ENCODE measurements at regions not wholly inside any gene's neighbourhood (a gene's known extent, or its start where the extent isn't known, plus 50 kb on each side); places are given as distances from the start of the nearest gene placed in this dataset.

DNA sequence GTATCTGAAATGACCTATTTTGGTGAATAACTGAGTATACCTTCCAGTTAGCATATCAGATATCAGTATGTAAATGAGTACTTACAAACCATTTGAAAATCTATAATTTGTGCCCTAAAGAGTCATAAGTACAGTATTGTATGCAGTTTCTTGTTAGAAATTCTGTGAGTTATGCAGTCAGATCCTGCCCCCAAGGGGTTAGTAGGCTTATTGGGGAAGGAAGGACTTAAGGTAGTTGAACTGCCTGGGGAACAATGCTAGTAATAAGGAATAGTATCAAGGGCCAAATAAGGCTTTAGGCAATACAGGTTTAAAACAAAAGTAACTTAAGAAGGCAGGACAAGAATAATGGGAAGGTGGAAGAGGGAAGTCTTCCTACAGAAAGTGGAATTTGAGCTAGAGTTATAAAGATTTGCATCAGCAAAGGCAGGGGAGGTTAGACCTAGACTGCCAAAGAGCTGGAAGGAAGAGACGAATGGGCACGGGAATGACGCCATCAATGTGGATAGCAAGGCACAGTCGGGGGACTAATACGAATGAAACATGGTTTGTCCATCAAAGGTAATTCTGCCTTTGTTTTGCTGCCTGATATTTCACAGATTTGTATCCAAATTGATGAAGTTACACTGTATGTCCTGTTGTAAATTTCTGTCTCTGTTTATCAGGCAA is 182.9 kb upstream of the DPYD start:
- no peak for DNase-seq

DNA sequence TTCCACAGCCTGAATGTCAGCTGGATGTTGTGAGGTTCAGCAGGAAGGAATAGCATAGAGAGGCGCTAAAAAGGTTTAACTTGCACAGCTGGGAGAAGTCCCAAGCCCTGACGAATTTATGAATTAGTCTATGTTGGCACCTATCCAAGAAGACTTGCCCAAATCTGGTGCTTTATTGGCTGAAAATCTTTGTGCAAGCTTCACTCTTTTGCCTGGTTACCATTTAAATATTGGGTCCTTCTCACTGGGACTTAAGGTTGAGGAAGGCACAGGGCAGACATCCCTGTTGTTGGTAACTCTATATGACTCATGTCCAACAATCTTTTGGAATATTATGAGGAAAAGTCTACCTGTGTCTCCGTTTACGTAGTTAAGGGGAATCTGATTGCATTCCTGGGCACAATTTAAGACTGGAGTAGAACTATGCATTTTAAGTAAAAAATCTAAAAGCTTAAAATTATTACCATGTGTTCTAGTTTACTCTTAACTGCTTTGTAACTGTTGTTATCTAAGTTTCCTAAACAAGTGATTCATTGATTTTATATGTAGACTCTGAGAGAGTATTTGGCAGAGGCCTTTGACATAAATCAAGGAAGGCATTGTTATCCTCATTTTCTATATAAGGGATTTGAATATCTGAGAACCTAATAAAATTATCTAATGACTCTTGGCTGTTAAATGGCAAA is 181.7 kb upstream of the DPYD start:
- no peak for DNase-seq

DNA sequence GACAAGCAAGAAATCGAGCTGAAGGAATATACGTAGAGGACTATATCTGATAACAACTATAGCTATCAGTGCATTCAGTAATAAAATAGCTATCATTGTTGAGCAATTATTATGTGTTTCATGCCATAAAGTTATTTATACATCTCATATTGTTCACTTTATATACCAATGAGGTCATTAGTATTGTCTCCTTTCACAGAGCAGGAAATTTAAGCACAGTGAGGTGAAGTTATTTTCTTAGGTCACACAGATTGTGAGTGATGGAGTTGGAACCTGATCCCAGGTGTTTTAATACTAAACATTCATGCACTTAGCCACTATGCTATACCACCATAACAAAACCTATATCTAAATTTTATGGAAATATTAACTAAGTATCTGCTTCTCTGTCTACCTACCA is 180.5 kb upstream of the DPYD start:
- no peak for DNase-seq

DNA sequence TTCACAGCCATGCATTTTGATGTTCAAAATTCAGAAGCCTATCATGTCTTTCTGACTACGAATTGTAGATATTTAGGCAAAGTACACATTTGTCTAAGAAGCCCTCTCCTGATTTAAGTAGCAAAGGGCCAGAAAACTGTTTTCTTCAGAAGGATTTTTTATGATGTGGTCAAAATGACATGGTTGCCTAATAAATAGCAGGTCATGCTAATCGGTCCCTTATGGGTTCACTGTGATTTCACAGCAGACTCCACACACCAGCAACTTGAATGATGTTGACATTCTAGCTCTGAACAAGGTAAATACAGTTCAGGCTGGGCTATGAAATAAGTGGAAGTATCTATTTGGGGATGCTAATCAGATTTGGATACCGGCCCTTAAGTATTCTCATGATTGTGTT is 178.7 kb upstream of the DPYD start:
- DNase-seq: no peak

DNA sequence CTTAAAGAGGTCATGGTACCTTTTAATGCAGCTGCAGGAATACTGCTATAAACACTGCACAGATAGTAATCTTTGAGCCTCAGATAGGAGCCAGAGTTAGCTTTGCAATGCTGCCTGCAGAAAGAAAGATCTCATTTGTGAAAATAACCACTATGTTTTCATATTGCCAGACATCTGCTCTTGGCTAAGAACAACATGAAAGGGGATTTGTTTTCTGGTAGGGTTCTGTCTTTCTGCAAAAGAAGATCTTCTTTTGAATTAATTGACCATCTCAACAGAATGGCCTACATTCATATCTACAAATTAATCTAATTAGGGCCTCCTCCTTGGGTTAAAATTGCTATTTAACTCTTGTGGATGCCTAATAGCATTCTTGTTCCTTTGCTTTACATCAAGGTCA is 177.6 kb upstream of the DPYD start:
- DNase-seq: no peak

DNA sequence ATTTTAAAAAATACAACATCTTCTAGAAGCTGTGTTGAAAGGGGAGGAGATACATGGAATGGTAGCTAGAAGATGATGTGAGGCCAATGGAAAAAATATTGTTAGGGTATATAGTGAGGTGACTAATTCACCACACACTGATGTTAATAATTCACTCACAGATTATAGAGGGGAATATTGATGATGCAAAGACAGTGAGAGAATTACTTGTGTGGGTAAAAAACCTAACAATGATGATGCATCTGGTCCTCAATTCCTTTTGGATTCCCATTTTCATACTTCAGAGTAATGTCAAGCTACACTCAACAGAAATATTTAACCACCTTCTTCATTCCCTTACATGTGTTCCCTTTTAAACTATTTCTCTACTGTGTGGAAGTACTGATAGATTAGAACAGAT is 169.5 kb upstream of the DPYD start:
- DNase-seq: no peak

DNA sequence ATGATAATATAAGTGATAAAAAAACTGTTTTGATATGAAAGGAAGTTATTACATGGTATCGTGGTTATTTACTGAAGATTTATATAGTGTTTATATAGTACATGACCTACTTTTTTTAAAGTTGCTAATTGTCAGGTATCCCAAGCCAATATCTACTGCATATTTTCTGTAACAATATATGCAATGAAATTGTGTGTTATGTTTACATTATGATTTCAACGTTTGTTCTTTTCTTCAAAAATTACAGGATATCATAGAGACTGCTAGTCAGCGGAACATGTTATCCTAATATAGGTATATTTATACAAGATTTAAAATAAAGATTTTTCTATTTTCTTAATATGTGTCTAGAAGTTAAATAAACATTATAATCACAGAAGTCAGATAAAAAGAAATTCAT is 167.5 kb upstream of the DPYD start:
- DNase-seq: no peak

DNA sequence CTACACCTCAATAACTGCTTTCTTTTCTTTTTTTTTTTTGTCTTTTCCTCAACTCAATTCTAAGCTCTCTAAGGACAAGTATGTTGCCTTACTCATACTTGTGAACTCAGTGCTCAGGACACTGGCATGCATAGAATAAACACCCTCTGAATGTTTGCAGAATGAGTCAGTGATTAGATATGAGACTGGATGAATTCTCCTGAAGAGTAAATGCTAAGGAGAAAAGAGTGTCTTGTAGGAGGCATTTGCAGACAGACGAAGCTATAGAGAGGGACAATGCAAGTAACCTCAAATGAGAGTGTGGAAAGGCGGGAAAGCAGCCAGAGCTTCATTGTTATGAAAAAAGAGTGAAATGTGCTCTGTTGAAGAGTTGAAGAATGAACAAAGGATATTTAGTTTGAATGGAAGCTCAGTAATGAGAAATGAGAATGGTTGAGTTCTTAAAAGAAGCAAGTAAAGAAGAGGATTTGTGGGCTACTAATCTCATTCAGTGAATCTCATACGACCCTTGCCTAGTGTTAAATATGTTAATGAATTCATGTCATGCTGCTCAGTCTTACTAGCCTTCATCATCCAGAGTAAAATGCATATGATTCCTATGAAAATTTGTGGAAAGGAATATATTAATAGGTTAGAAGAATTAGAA is 166.1 kb upstream of the DPYD start:
- DNase-seq: no peak

DNA sequence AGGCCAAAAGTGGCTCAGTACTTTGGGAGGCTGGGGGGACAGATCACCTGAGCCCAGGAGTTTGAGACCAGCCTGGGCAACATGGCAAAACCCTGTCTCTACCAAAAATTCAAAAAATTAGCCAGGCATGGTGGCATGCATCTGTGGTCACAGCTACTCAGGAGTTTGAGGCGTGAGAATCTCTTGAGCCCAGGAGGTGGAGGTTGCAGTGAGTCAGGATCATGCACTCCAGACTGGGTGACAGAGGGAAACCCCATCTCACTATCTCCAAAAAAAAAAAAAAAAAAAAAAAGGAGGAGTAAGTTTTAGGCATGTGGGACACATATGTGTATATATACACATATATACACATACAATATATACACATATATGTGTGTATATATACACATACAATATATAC is 165.3 kb upstream of the DPYD start:
- no peak for DNase-seq

DNA sequence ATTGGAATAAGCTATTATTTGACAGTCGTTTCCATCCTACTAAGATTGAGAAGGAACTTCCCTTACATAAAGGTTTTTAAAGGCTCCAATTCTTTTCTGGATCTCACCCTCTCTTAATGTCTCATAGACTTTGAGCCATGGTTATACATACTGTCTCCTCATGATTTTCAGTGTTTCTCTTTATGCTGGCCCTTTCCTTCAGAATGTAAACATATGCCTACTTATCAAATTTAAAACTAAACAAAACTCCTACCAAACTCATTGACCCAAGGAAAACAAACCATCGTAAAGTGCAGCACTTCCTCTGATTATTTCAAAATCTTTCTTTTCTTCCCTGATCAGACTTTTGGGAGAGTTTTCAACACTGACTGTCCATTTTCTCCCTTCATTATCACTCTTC is 163.4 kb upstream of the DPYD start:
- no peak for DNase-seq

DNA sequence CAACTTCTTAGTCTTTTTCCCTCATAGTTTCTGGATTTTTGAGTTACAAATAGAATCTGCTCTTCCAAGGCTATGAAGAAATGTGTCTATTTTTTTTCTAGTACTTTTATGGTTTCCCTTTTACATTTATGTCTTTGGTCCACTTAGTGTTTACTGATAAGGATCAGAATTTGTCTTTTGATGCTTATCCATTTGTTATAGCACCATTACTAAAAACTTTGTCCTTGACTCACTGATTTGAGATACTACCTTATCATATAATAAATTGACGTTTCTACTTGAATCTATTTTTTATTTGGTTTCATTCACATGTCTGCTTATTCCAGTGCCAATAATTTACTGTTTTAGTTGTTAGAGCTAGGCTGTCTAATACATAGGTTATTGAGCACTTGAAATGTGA is 161.1 kb upstream of the DPYD start:
- no peak for DNase-seq

DNA sequence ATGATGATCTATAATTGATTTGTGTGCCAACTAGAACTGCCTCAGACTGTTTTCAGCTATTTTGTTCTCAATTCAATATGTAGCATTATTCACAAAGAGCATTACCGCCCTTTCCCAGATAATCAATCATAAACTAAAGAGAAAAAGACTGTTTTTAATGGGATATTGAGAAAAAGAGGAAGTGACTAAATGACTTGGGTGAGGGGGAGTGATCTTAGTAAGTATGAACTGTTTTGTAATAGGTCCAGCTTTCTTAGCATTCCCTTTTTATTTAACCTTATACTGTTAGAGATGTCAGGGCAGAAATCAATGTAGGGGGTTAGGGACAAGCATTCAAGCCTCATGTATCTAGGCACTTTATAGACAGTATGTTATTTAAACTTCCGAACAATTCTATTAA is 157.8 kb upstream of the DPYD start:
- no peak for DNase-seq

DNA sequence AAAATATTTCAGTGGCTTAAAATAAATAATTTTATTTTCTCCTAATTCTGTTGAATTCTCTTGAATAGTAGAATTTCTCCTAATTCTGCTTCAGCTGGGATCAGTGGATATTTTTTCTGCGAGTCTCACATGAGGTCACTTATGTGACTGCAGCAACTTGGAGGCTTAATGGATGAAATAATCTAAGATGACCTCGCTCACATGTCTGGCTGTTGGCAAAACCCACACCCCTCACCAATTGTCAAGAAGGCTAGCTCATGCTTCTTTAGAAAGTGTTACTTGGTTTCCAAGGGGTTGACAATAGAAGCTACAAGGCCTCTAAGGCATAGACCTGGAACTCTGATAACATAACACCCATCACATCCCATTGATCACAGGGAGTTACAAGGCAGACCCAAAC is 156.9 kb upstream of the DPYD start:
- DNase-seq: no peak

DNA sequence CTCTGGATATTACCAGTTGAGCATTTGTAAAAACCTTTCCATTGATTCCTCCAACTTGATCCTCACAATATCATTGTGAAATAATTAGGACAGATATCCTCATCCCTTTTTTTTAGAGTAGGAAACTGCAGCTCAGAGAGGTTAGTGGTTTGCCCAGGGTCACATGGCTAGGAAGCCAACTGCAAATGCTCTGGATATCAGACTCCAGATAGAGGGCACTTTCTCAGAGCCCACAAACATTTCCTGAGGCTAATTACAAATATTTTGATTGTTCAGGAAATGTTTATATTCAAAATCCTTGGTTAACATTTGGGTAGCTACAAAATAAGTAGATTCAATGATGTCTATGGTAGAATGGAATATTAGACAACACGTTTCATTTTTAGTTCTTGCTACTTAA is 154.8 kb upstream of the DPYD start:
- DNase-seq: no peak

DNA sequence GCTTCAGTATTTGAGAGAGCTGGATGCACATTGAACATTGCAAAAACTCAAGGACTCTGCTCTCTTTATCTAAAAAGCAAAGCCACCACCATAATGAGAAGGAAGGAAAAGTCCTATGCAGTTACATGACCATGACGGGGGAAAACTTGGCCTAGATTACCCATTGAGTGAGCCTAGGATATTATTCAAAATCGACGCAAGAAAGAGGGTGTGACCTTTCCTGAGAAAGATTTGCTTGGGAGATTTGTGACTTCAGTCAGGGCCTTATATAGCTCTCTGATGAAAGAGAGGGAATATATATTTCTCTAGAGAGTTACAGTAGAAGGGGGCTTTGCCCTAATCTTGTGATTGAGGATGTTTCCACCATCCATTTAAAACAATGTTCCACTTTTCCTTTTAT is 153.0 kb upstream of the DPYD start:
- DNase-seq: no peak

DNA sequence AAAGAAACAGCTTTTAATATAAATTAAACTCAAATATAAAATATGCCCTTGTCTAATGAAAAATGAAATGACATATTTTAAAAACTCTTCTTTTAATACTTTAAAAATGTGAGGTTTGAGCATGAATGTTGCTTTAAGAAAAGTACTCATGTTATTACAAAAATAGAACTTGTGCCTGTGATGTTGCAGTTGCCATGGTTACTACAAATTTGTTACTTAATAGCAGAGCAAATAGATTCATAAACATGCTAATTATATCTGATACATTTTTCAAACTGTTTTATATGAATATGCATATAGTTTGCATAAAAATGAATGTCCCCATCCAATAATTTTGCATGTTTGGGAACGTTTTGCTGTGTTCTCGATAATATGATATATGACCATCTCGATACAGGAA is 152.3 kb upstream of the DPYD start:
- DNase-seq: no peak

DNA sequence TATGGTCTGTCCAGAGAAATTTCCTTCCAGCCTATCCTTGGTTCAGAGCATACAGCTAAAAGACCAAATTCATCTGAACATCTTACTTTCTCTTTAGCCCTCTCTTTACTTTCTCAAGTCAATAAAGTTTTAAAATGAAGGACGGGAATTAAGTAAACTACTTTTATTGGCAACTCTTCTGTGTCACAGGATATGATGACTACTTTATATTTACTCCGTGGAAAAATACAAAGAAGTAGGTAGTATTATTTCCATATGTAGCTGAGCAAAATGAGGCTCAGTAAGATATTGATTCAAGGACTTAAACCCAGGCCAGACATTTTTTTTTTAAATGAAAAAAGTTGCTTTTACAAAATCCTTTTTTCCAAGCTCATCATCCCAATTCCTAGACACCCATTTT is 151.2 kb upstream of the DPYD start:
- DNase-seq: no peak

DNA sequence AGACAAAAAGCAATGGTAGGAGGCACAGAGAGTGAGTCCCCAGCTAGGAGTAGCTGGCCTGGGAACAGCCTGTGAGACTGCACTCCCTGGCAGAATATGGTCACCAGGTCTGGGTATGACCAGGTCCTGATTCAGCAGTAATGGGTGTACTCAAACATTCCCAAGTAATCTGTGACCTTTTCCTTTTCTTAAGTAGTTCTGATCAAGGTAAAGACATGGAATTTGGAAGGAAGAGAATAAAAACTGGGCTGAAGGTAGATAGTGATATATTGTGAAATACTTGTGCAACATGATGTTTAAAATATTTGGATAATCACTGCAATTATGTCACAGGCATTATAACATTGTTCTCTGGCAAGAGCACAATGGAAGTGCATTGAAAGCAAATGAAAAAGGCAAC is 147.2 kb upstream of the DPYD start:
- no peak for DNase-seq

DNA sequence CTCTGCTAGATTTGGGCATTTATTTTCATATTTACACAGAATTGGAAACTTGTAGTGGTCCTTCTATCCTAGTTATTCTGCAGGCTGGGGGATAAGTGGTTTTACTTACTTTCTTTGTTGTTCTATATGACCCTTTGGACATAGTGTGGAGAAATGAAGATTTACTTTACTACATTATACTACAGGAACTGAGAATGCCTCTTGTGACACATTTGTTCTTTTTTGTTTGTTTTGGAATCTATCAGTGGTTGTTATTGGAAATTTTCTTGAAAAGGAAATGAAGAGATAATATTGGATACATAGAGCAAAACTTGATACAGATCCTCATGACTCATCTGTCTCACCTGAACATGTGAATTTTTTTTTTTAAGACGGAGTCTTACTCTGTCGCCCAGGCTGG is 146.1 kb upstream of the DPYD start:
- DNase-seq: no peak

DNA sequence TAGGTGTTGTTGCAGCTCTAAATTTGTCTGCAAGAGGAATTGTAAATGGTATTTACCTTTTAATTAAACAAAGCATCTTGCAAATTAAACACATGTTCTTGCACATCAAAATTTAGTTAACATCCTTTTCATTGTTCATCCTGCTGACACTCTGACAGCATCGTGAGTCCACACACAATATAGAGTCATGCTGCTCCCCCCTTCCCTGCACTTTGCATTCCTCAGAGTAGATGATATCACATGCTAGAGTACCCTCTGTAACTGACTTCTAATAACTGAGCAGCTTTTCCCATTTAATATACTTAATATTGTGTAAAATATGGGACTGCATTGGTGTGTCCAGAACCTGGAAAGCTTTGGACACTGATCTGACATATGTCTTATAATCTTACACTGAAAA is 138.8 kb upstream of the DPYD start:
- DNase-seq: no peak

DNA sequence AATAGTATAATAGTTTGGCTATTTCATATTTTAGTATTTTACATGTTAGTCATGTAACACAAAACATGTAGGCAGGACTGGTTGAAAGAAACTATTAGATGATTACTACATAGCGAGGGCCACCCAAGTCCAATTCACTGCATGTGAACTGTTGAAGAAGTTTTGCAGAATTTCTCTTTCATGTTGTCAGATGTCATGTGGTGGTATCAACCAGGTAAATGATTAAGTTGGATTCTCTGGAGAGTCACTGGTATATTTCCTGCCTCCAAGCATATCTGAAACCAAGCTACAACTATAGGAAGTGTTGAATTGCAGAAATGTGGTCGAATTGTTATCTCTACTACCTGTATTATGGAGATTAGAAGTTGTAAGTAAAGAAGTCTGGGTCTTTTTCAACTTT is 137.8 kb upstream of the DPYD start:
- no peak for DNase-seq

DNA sequence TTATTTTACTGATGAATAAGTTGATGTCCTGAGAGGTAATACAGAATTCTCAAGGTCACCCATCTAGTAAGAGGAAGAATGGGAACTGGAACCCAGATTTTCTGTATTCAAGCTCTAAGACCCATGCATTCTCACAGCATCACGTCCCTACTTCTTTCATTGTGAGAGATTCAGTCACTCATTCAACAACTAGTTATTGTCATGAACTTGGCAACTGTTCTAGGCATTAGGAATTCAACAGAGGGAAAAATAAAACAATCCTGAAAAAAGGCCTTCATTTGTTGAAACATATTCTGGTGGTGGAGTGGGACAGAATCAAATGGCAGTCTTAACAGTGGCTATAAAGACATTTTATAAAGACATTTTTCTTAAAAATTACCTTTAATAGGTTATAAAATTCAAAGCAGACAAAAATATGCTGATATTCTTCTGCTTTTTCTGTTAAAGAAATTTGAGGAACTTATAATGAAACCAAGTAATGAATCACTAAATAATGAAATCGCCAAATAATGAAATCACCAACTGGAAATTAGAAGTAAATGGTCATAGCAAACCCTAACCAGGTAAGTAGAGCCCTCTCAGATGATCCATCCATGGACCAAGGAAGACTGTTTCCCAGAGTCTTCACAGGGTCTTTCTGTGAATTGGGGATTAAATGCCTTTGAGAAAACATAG is 136.5 kb upstream of the DPYD start:
- DNase-seq: no peak

DNA sequence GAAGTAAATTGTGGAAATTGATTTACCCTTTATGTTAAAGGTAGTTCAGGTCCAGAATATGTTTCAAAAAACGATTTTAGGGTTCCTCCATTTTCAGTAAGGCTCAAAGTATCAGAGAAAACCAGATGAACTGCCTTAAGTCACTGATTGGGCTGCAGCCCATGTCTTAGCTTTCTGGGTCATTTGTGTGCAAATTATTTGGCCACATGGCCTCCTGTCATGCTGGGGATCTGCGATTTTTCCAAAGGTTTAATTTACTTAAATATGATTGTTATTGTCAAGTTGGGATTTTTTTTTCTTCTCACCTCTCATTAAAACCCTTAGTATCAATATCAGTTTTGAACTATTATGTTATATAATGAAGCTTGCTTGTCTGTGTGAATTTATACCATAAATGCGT is 135.9 kb upstream of the DPYD start:
- no peak for DNase-seq

DNA sequence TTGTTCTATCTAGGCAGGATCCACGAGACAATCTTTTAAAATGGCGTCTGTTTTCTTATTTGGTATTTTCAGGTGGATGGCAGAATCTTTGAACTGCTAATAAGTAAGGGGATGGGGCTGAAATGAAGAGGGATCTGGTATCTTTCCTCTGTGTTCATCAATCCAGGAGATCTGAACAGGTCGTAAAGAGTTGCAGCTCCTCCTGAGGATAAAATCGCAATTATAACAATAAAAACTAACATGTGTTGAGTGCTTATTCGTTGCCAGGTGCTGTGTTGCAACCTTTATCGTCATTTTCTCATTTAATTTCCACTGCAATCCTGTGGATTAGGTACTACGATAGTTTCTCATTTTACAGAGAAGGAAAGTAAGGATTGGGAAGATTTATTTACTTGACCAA is 134.6 kb upstream of the DPYD start:
- no peak for DNase-seq

All from DMS79 treated with DMSO at 0.1 percent for 48 hours (cell line).